Activated CD4-positive, alpha-beta T cell treated with anti-CD3 and anti-CD28 coated beads, Interleukin-2, amount 10 ng/mL, durations not matched to agents 24 days and 14 days (primary cell): ENCODE measurements at regions not wholly inside any gene's neighbourhood (a gene's known extent, or its start where the extent isn't known, plus 50 kb on each side); places are given as distances from the start of the nearest gene placed in this dataset.
"Not testable (repeated sequence)": the region's sequence is repeated elsewhere in the genome, so short reads cannot be mapped to it uniquely, and the experiment has no call there.

ENCODE experiments used
- DNase-seq: peaks from one replicate; pipeline ENCODE4 v3.0.0; 2022
- H3K27ac Mint-ChIP-seq: one replicate; pipeline ENCODE4 v1.8.0; 2022; ENCODE audit warnings: mild to moderate bottlenecking, mixed read lengths
- H3K27me3 Mint-ChIP-seq: one replicate; pipeline ENCODE4 v1.8.0; 2022; ENCODE audit warnings: mixed read lengths
- H3K36me3 Mint-ChIP-seq: one replicate; pipeline ENCODE4 v1.8.0; 2022; ENCODE audit warnings: low read depth, mild to moderate bottlenecking, mixed read lengths
- H3K4me1 Mint-ChIP-seq: one replicate; pipeline ENCODE4 v1.8.0; 2021; ENCODE audit warnings: mixed read lengths
- H3K4me3 Mint-ChIP-seq: one replicate; pipeline ENCODE4 v1.8.0; 2022; ENCODE audit warnings: mild to moderate bottlenecking, moderate library complexity, mixed read lengths
- H3K9me3 Mint-ChIP-seq: one replicate; pipeline ENCODE4 v1.8.0; 2021; ENCODE audit warnings: mixed read lengths
- intact Hi-C: fragments of 100-400 bp; cut with micrococcal nuclease; formaldehyde crosslinking; loops from one replicate; pipeline ENCODE4 v1.15.1; 2023

- H3K9me3 Mint-ChIP-seq, H3K4me1 Mint-ChIP-seq, H3K27ac Mint-ChIP-seq, intact Hi-C loops, H3K36me3 Mint-ChIP-seq, H3K4me3 Mint-ChIP-seq, DNase-seq, H3K27me3 Mint-ChIP-seq: not testable (repeated sequence)
These were observed 139.0 kb downstream of the GOLGA6L6 start for GRCh38 chr15:20402586-20402985.

- H3K36me3 Mint-ChIP-seq, H3K27me3 Mint-ChIP-seq, H3K4me3 Mint-ChIP-seq, DNase-seq, H3K4me1 Mint-ChIP-seq, H3K27ac Mint-ChIP-seq, H3K9me3 Mint-ChIP-seq, intact Hi-C loops: not testable (repeated sequence)
These were observed 140.5 kb downstream of the GOLGA6L6 start for GRCh38 chr15:20401058-20401457.

DNA sequence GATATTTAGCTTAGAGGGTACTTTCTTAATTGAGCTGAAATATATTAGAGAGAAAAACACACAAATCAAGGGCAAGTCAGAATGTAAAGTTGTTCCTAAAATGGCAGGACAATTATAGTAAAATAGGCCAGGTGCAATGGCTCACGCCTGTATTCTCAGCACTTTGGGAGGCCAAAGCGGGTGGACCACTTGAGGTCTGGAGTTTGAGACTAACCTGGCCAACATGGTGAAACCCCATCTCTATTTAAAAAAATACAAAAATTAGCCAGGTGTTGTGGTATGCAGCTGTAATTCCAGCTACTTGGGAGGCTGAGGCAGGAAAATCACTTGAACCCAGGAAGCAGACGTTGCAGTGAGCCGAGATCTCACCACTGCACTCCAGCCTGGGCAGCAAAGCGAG lies 142.9 kb downstream of the GOLGA6L6 start:
- H3K4me3 Mint-ChIP-seq, H3K27ac Mint-ChIP-seq, intact Hi-C loops, H3K36me3 Mint-ChIP-seq, H3K4me1 Mint-ChIP-seq, DNase-seq, H3K9me3 Mint-ChIP-seq, H3K27me3 Mint-ChIP-seq: not testable (repeated sequence)

GRCh38 chr15:20388161-20388560 lies 153.4 kb downstream of the GOLGA6L6 start:
- intact Hi-C loops, H3K9me3 Mint-ChIP-seq, H3K4me1 Mint-ChIP-seq: not testable (repeated sequence)

GRCh38 chr15:20386198-20386597 lies 155.4 kb downstream of the GOLGA6L6 start:
- Mint-ChIP-seq H3K9me3 (no peaks in the 10 kb centered on the region), H3K27ac (no peak overlapping the region), H3K4me3 (no peak overlapping the region), H3K27me3 (no peaks in the 10 kb centered on the region), H3K36me3 (no peaks in the 10 kb centered on the region), H3K4me1 (no peaks in the 10 kb centered on the region)
- intact Hi-C loops: no loop called here
- no peak for DNase-seq

More at GRCh38 chr15:20388161-20388560, 153.4 kb downstream of the GOLGA6L6 start:
- H3K36me3 Mint-ChIP-seq, DNase-seq, H3K27ac Mint-ChIP-seq, H3K4me3 Mint-ChIP-seq, H3K27me3 Mint-ChIP-seq: not testable (repeated sequence)

DNA sequence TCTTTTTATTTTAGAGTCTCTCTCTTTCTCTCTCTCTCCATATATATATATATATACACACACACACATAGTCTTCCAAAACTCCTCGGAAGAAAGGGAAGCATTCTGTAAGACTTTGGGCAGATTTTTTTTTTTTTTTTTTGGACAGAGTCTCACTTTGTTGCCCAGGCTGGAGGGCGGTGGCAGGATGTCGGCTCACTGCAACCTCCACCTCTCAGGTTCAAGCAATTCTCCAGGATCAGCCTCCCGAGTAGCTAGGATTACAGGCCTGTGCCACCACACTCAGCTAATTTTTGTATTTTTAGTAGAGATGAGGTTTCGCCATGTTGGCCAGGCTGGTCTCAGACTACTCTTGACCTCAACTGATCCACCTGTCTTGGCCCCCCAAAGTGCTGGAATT lies 161.4 kb downstream of the GOLGA6L6 start:
- H3K4me3 Mint-ChIP-seq, H3K36me3 Mint-ChIP-seq, intact Hi-C loops, H3K4me1 Mint-ChIP-seq, H3K9me3 Mint-ChIP-seq, DNase-seq, H3K27ac Mint-ChIP-seq, H3K27me3 Mint-ChIP-seq: not testable (repeated sequence)

- intact Hi-C loops: no loop called here
- Mint-ChIP-seq H3K9me3 (no peaks in the 10 kb centered on the region), H3K27me3 (no peaks in the 10 kb centered on the region), H3K36me3 (no peaks in the 10 kb centered on the region), H3K4me3 (no peak overlapping the region), H3K27ac (no peak overlapping the region), H3K4me1 (no peaks in the 10 kb centered on the region)
- no peak for DNase-seq
These were observed 164.7 kb downstream of the GOLGA6L6 start for GRCh38 chr15:20376872-20377271.

- H3K4me3 Mint-ChIP-seq, H3K4me1 Mint-ChIP-seq, H3K36me3 Mint-ChIP-seq, intact Hi-C loops, DNase-seq, H3K27ac Mint-ChIP-seq, H3K9me3 Mint-ChIP-seq, H3K27me3 Mint-ChIP-seq: not testable (repeated sequence)
These were observed 169.2 kb downstream of the GOLGA6L6 start for GRCh38 chr15:20372416-20372815.

DNA sequence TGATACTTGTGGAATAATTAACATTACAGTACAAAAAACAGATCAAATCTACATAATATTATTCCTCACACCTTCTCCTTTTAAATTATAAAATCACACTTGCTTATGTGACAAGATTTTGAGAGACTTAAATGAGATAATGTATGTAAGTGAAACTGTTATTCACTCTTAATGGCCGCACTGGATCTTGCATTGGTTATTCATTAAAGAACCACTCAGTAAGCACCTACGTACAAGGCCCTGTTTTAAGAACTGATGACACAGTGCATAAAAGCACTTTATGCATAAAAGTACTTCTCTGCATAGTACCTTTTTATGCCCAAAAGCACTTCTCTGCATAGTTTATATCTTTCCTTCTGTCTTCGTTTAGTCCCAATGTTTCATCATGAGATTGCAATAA lies 172.1 kb downstream of the GOLGA6L6 start:
- H3K9me3 Mint-ChIP-seq: no peaks in the 10 kb centered on the region
- DNase-seq: peak; percentile 46
- H3K27ac Mint-ChIP-seq: no peak overlapping the region
- H3K4me3 Mint-ChIP-seq: no peak overlapping the region
- H3K4me1 Mint-ChIP-seq: no peaks in the 10 kb centered on the region
- H3K27me3 Mint-ChIP-seq: no peaks in the 10 kb centered on the region
- H3K36me3 Mint-ChIP-seq: no peaks in the 10 kb centered on the region
- intact Hi-C loops: no loop called here

GRCh38 chr15:20368974-20369373 lies 172.6 kb downstream of the GOLGA6L6 start:
- Mint-ChIP-seq H3K36me3 (no peaks in the 10 kb centered on the region), H3K4me3 (no peak overlapping the region), H3K4me1 (no peaks in the 10 kb centered on the region), H3K27ac (no peak overlapping the region), H3K9me3 (no peaks in the 10 kb centered on the region), H3K27me3 (no peaks in the 10 kb centered on the region)
- intact Hi-C loops: no loop called here
- no peak for DNase-seq

GRCh38 chr15:20367093-20367492 lies 174.5 kb downstream of the GOLGA6L6 start:
- H3K4me1 Mint-ChIP-seq: no peaks in the 10 kb centered on the region
- H3K9me3 Mint-ChIP-seq: no peaks in the 10 kb centered on the region
- intact Hi-C loops: no loop called here
- peak; percentile 12 for DNase-seq
- H3K36me3 Mint-ChIP-seq: no peaks in the 10 kb centered on the region
- H3K4me3 Mint-ChIP-seq: no peak overlapping the region
- no peaks in the 10 kb centered on the region for H3K27me3 Mint-ChIP-seq
- no peak overlapping the region for H3K27ac Mint-ChIP-seq

DNA sequence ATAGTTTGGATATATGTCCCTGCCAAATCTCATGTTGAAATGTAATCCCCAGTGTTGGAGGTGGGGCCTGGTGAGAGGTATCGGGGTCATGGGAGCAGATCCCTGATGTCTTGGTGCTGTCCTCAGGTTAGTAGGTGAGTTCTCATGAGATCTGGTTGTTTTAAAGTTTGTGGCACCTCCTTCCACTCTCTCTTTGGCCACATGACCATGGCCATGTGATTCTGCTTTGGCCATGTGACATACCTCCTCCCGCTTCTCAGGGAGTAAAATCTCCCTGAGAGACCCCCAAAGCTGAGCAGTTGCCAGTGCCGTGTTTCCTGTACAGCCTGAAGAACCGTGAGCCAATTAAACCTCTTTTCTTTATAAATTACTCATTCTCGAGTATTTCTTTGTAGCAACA lies 178.0 kb downstream of the GOLGA6L6 start:
- H3K4me1 Mint-ChIP-seq, H3K9me3 Mint-ChIP-seq, intact Hi-C loops, H3K4me3 Mint-ChIP-seq, H3K27me3 Mint-ChIP-seq, H3K36me3 Mint-ChIP-seq, H3K27ac Mint-ChIP-seq: not testable (repeated sequence)
- peak; percentile 55 for DNase-seq

GRCh38 chr15:20361091-20361490 lies 180.5 kb downstream of the GOLGA6L6 start:
- Mint-ChIP-seq H3K9me3 (no peaks in the 10 kb centered on the region), H3K27me3 (no peaks in the 10 kb centered on the region), H3K4me3 (no peak overlapping the region), H3K27ac (no peak overlapping the region), H3K36me3 (no peaks in the 10 kb centered on the region), H3K4me1 (peaks cover 4% of the 10 kb centered on the region)
- intact Hi-C loops: no loop called here
- peak; percentile 57 for DNase-seq

- no peak overlapping the region for H3K4me3 Mint-ChIP-seq
- H3K36me3 Mint-ChIP-seq: no peaks in the 10 kb centered on the region
- no peaks in the 10 kb centered on the region for H3K27me3 Mint-ChIP-seq
- H3K27ac Mint-ChIP-seq: no peak overlapping the region
- intact Hi-C loops: no loop called here
- H3K4me1 Mint-ChIP-seq: peaks cover 4% of the 10 kb centered on the region
- DNase-seq: no peak
- H3K9me3 Mint-ChIP-seq: no peaks in the 10 kb centered on the region
These were observed 182.7 kb downstream of the GOLGA6L6 start for GRCh38 chr15:20358779-20359414.

DNA sequence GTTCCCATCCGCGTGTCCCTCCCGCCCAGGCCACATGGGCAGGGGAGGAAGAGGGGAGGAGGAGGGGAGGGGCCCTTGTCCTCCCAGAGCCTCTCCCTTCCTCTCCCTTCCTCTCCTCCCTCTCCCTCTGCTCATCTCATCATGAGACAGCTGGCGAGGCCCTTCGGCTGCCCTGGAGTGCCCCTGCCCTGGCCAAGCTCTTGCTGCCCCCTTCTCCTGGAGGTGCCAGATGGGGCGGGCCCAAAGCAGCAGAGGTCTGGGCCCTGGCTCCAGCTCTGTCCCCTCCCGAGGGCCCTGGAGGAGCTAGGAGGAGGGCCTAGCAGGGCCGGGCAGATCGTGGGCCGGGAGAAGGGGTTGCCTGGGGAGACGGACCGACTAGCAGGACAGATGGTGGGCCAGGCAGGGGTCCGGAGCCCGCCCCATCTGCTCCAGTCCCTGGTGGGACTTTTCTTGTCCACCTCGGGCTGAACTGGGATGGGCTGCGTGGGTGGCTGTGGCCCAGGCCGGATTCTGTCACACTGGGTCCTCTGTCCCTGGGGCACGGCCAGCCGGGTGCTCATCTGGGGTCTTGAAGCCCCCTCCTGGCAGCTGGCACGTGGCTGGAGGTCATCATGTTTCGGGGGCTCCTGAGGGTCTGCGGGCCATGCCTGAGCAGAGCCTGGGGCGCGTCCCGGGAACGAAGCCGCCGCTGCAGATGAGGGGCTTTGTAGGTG lies 183.4 kb downstream of the GOLGA6L6 start:
- DNase-seq: peak; percentile 59
- no peak overlapping the region for H3K4me3 Mint-ChIP-seq
- H3K27me3 Mint-ChIP-seq: no peaks in the 10 kb centered on the region
- intact Hi-C loops: no loop called here
- no peaks in the 10 kb centered on the region for H3K9me3 Mint-ChIP-seq
- no peak overlapping the region for H3K27ac Mint-ChIP-seq
- peaks cover 4% of the 10 kb centered on the region for H3K4me1 Mint-ChIP-seq
- no peaks in the 10 kb centered on the region for H3K36me3 Mint-ChIP-seq
